ENCODE measurements at regions not wholly inside any gene's neighbourhood (a gene's known extent, or its start where the extent isn't known, plus 50 kb on each side); places are given as distances from the start of the nearest gene placed in this dataset.
"Not testable (repeated sequence)": the region's sequence is repeated elsewhere in the genome, so short reads cannot be mapped to it uniquely, and the experiment has no call there.

- not testable (repeated sequence) for H3K27me3 ChIP-seq (ENCODE audit: control insufficient read depth in 1 of 2, insufficient read depth in 2 of 2, low read length in 2 of 2); H3K36me3 ChIP-seq (ENCODE audit: control insufficient read depth in 2 of 2, insufficient read depth in 2 of 2, low read length in 2 of 2); H3K27ac ChIP-seq (ENCODE audit: low read length); H3K4me1 ChIP-seq (ENCODE audit: control insufficient read depth, insufficient read depth, low read length); H3K9me3 ChIP-seq (ENCODE audit: control insufficient read depth in 2 of 2, low read length in 2 of 2); H3K9ac ChIP-seq (ENCODE audit: low read length in 2 of 2); H3K4me3 ChIP-seq (ENCODE audit: low read length in 2 of 2)
Observed at GRCh38 chr1:83440021-83440420, 558.9 kb downstream of the TTLL7 start.

GRCh38 chr1:83438316-83438715, 560.6 kb downstream of the TTLL7 start:
- not testable (repeated sequence) for H3K4me3 ChIP-seq (ENCODE audit: low read length in 2 of 2); H3K27me3 ChIP-seq (ENCODE audit: control insufficient read depth in 1 of 2, insufficient read depth in 2 of 2, low read length in 2 of 2); H3K4me1 ChIP-seq (ENCODE audit: control insufficient read depth, insufficient read depth, low read length); H3K9me3 ChIP-seq (ENCODE audit: control insufficient read depth in 2 of 2, low read length in 2 of 2); H3K36me3 ChIP-seq (ENCODE audit: control insufficient read depth in 2 of 2, insufficient read depth in 2 of 2, low read length in 2 of 2); H3K27ac ChIP-seq (ENCODE audit: low read length); H3K9ac ChIP-seq (ENCODE audit: low read length in 2 of 2)

DNA sequence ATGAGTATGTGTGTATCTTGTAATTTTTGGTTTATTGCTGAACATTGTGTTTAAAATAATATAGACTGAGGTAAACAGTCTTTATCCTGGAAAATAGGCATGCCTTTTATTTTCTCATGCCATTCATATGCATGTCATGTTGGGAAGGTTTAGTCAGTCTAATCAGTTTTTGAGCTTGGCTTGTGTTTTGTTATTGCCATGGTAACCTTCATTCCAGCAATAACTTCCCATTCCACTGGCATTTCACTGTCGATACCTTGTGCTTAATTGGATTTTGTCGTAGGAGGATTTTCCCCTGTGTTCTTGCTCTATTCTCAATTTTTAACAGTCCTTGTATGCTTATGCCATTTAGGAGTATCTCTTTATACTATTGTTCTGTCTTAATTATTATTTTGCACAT, 563.6 kb downstream of the TTLL7 start:
- H3K4me1 ChIP-seq (ENCODE audit: control insufficient read depth, insufficient read depth, low read length); H3K27ac ChIP-seq (ENCODE audit: low read length); H3K36me3 ChIP-seq (ENCODE audit: control insufficient read depth in 2 of 2, insufficient read depth in 2 of 2, low read length in 2 of 2); H3K4me3 ChIP-seq (ENCODE audit: low read length in 2 of 2); H3K27me3 ChIP-seq (ENCODE audit: control insufficient read depth in 1 of 2, insufficient read depth in 2 of 2, low read length in 2 of 2); H3K9me3 ChIP-seq (ENCODE audit: control insufficient read depth in 2 of 2, low read length in 2 of 2); H3K9ac ChIP-seq (ENCODE audit: low read length in 2 of 2): not testable (repeated sequence)

DNA sequence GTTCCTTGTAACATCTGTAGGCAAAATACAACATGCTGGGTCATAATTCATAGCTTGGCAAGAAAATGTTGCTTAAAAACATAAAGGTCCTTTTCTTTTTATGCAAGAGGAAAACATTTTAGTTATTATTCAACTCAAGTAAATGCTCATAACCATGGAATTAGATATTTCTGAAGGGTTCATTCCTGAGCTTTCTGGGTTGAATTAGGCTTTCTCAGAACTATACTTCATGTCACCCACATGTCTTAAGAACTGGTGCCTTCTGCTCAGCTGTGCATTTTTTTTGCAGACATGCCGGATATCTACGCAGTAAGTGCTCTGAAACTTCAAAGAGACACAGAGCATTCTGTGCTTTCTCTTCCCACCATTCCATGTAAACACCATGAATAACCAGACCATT, 571.4 kb downstream of the TTLL7 start:
- H3K4me3 ChIP-seq (ENCODE audit: low read length in 2 of 2); H3K4me1 ChIP-seq (ENCODE audit: control insufficient read depth, insufficient read depth, low read length); H3K36me3 ChIP-seq (ENCODE audit: control insufficient read depth in 2 of 2, insufficient read depth in 2 of 2, low read length in 2 of 2); H3K9me3 ChIP-seq (ENCODE audit: control insufficient read depth in 2 of 2, low read length in 2 of 2); H3K9ac ChIP-seq (ENCODE audit: low read length in 2 of 2); H3K27ac ChIP-seq (ENCODE audit: low read length); H3K27me3 ChIP-seq (ENCODE audit: control insufficient read depth in 1 of 2, insufficient read depth in 2 of 2, low read length in 2 of 2): not testable (repeated sequence)

GRCh38 chr1:83423382-83423781, 575.5 kb downstream of the TTLL7 start:
- not testable (repeated sequence) for H3K27me3 ChIP-seq (ENCODE audit: control insufficient read depth in 1 of 2, insufficient read depth in 2 of 2, low read length in 2 of 2); H3K27ac ChIP-seq (ENCODE audit: low read length); H3K36me3 ChIP-seq (ENCODE audit: control insufficient read depth in 2 of 2, insufficient read depth in 2 of 2, low read length in 2 of 2); H3K9me3 ChIP-seq (ENCODE audit: control insufficient read depth in 2 of 2, low read length in 2 of 2); H3K4me1 ChIP-seq (ENCODE audit: control insufficient read depth, insufficient read depth, low read length); H3K9ac ChIP-seq (ENCODE audit: low read length in 2 of 2); H3K4me3 ChIP-seq (ENCODE audit: low read length in 2 of 2)

DNA sequence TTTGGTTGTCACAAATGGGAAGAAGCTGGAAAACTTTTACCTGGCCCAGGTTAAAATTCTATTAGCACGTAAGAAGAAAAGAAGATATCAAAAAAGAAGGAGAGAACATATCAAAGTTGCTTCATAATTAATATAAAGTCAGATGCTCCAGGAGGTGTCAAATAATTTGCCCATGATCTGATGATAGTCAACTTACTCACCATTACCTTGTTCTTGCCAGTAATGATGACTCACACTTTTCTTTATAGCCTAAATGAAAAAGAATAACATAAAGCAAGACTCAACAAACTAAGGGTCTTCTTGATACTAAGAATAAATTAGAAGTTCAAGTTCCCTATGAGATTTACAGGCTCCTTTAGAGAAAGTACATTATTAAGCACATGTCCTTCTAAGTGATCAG, 580.4 kb downstream of the TTLL7 start:
- Histone ChIP-seq H3K4me3 (ENCODE audit: low read length in 2 of 2) (no peak overlapping the region), H3K4me1 (ENCODE audit: control insufficient read depth, insufficient read depth, low read length) (no peaks in the 10 kb centered on the region), H3K27ac (ENCODE audit: low read length) (no peak overlapping the region), H3K9ac (ENCODE audit: low read length in 2 of 2) (no peak overlapping the region), H3K9me3 (ENCODE audit: control insufficient read depth in 2 of 2, low read length in 2 of 2) (no peaks in the 10 kb centered on the region), H3K36me3 (ENCODE audit: control insufficient read depth in 2 of 2, insufficient read depth in 2 of 2, low read length in 2 of 2) (no peaks in the 10 kb centered on the region), H3K27me3 (ENCODE audit: control insufficient read depth in 1 of 2, insufficient read depth in 2 of 2, low read length in 2 of 2) (no peaks in the 10 kb centered on the region)

GRCh38 chr1:83413839-83414107, 585.2 kb downstream of the TTLL7 start:
- not testable (repeated sequence) for H3K9ac ChIP-seq (ENCODE audit: low read length in 2 of 2); H3K27me3 ChIP-seq (ENCODE audit: control insufficient read depth in 1 of 2, insufficient read depth in 2 of 2, low read length in 2 of 2); H3K4me3 ChIP-seq (ENCODE audit: low read length in 2 of 2); H3K27ac ChIP-seq (ENCODE audit: low read length); H3K4me1 ChIP-seq (ENCODE audit: control insufficient read depth, insufficient read depth, low read length); H3K36me3 ChIP-seq (ENCODE audit: control insufficient read depth in 2 of 2, insufficient read depth in 2 of 2, low read length in 2 of 2); H3K9me3 ChIP-seq (ENCODE audit: control insufficient read depth in 2 of 2, low read length in 2 of 2)

DNA sequence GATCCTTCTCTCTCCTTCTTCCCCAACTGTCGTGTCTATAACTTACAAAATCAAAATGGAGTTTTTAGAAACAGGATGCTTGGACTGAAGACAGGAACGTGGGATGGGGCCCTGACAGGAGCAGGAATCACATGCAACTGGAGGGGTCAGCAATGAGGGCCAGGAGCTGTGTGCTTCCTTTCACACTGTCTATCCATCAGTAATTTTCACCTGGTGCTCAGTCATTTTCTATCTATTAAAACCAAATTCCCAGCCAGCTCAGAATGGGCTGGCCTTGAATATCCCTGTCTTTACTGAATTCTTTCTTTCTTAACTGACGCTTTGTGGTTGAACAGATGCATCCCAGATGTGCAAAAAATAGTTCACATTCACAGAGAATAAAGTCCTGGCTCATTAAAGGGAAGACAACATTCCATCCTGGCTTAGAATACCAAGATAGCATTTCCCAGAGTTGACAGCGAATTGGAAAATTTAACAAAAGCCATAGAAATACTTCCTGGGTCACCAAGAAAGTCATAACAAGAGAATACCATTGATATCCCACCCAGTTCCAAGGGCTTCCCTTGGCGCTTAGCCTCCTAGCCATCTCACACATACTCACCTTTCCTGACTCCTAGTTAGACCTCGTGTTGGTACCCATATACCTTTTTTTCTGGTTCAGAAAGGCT, 588.1 kb downstream of the TTLL7 start:
- not testable (repeated sequence) for H3K36me3 ChIP-seq (ENCODE audit: control insufficient read depth in 2 of 2, insufficient read depth in 2 of 2, low read length in 2 of 2); H3K9ac ChIP-seq (ENCODE audit: low read length in 2 of 2); H3K4me3 ChIP-seq (ENCODE audit: low read length in 2 of 2); H3K4me1 ChIP-seq (ENCODE audit: control insufficient read depth, insufficient read depth, low read length); H3K27ac ChIP-seq (ENCODE audit: low read length); H3K9me3 ChIP-seq (ENCODE audit: control insufficient read depth in 2 of 2, low read length in 2 of 2); H3K27me3 ChIP-seq (ENCODE audit: control insufficient read depth in 1 of 2, insufficient read depth in 2 of 2, low read length in 2 of 2)

- H3K27ac ChIP-seq (ENCODE audit: low read length); H3K9me3 ChIP-seq (ENCODE audit: control insufficient read depth in 2 of 2, low read length in 2 of 2); H3K36me3 ChIP-seq (ENCODE audit: control insufficient read depth in 2 of 2, insufficient read depth in 2 of 2, low read length in 2 of 2); H3K9ac ChIP-seq (ENCODE audit: low read length in 2 of 2); H3K4me3 ChIP-seq (ENCODE audit: low read length in 2 of 2); H3K4me1 ChIP-seq (ENCODE audit: control insufficient read depth, insufficient read depth, low read length); H3K27me3 ChIP-seq (ENCODE audit: control insufficient read depth in 1 of 2, insufficient read depth in 2 of 2, low read length in 2 of 2): not testable (repeated sequence)
Observed at GRCh38 chr1:83406693-83407371, 592.1 kb downstream of the TTLL7 start.

- not testable (repeated sequence) for H3K27me3 ChIP-seq (ENCODE audit: control insufficient read depth in 1 of 2, insufficient read depth in 2 of 2, low read length in 2 of 2); H3K4me1 ChIP-seq (ENCODE audit: control insufficient read depth, insufficient read depth, low read length); H3K27ac ChIP-seq (ENCODE audit: low read length); H3K4me3 ChIP-seq (ENCODE audit: low read length in 2 of 2); H3K9me3 ChIP-seq (ENCODE audit: control insufficient read depth in 2 of 2, low read length in 2 of 2); H3K9ac ChIP-seq (ENCODE audit: low read length in 2 of 2); H3K36me3 ChIP-seq (ENCODE audit: control insufficient read depth in 2 of 2, insufficient read depth in 2 of 2, low read length in 2 of 2)
Observed at GRCh38 chr1:83405789-83406188, 593.1 kb downstream of the TTLL7 start.

DNA sequence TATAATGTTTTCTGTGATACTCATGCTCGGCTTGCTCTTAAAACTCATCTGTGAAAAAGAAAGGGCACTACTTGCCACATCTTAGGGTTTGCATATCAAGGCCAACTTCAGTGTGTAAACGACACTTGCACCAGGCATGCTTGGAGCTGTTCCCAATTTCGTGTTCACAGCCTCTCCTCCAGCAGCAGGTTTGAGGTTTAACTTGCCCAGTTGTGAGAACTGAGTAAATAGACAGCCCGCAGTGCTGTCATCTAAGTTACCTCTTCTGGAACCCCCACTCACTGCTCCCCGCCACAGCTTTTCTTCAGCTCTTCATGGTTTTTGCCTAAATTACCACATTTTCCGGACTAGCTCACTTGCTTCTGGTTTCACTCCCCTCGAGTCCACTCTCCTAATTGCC, 595.4 kb downstream of the TTLL7 start:
- not testable (repeated sequence) for H3K36me3 ChIP-seq (ENCODE audit: control insufficient read depth in 2 of 2, insufficient read depth in 2 of 2, low read length in 2 of 2); H3K27me3 ChIP-seq (ENCODE audit: control insufficient read depth in 1 of 2, insufficient read depth in 2 of 2, low read length in 2 of 2); H3K27ac ChIP-seq (ENCODE audit: low read length); H3K4me3 ChIP-seq (ENCODE audit: low read length in 2 of 2); H3K9me3 ChIP-seq (ENCODE audit: control insufficient read depth in 2 of 2, low read length in 2 of 2); H3K4me1 ChIP-seq (ENCODE audit: control insufficient read depth, insufficient read depth, low read length); H3K9ac ChIP-seq (ENCODE audit: low read length in 2 of 2)

Measured in stomach smooth muscle (tissue), 2 donors.